HG02938 (cell line): ENCODE measurements at regions not wholly inside any gene's neighbourhood (a gene's known extent, or its start where the extent isn't known, plus 50 kb on each side); places are given as distances from the start of the nearest gene placed in this dataset.
"Not testable (repeated sequence)": the region's sequence is repeated elsewhere in the genome, so short reads cannot be mapped to it uniquely, and the experiment has no call there.

ENCODE experiments used
- ATAC-seq: cut with Tn5 transposase; IDR thresholded peaks from one replicate; pipeline ENCODE4 v1.9.1; 2021; ENCODE audit warnings: mild to moderate bottlenecking, moderate library complexity; ENCODE audit not compliant: unreplicated experiment

- ATAC-seq = no peak
These were observed 205.7 kb downstream of the TOMM20 start for GRCh38 chr1:234922987-234923386.

- no peak for ATAC-seq
These were observed 207.2 kb downstream of the TOMM20 start for GRCh38 chr1:234921266-234922062.

- ATAC-seq = no peak
These were observed 207.8 kb downstream of the TOMM20 start for GRCh38 chr1:234920843-234921140.

GRCh38 chr1:234920136-234920842 is 208.3 kb downstream of the TOMM20 start:
- no peak for ATAC-seq

- no peak for ATAC-seq
These were observed 209.5 kb downstream of the TOMM20 start for GRCh38 chr1:234918961-234919761.

- no peak for ATAC-seq
These were observed 210.3 kb downstream of the TOMM20 start for GRCh38 chr1:234918181-234918841.

GRCh38 chr1:234917495-234918180 is 211.0 kb downstream of the TOMM20 start:
- no peak for ATAC-seq

- no peak for ATAC-seq
These were observed 211.8 kb downstream of the TOMM20 start for GRCh38 chr1:234916840-234917239.

- ATAC-seq = no peak
These were observed 212.5 kb downstream of the TOMM20 start for GRCh38 chr1:234915924-234916675.

- no peak for ATAC-seq
These were observed 213.9 kb downstream of the TOMM20 start for GRCh38 chr1:234914606-234915290.

GRCh38 chr1:234913771-234914170 is 214.9 kb downstream of the TOMM20 start:
- ATAC-seq = no peak

- ATAC-seq = no peak
These were observed 215.4 kb downstream of the TOMM20 start for GRCh38 chr1:234913278-234913649.

GRCh38 chr1:234912548-234913277 is 215.9 kb downstream of the TOMM20 start:
- ATAC-seq = no peak

- ATAC-seq = no peak
These were observed 216.8 kb downstream of the TOMM20 start for GRCh38 chr1:234911787-234912186.

GRCh38 chr1:234911136-234911535 is 217.5 kb downstream of the TOMM20 start:
- not testable (repeated sequence) for ATAC-seq

- ATAC-seq = no peak
These were observed 218.8 kb downstream of the TOMM20 start for GRCh38 chr1:234909851-234910250.

- ATAC-seq = no peak
These were observed 219.3 kb downstream of the TOMM20 start for GRCh38 chr1:234909307-234909810.

GRCh38 chr1:234908571-234908970 is 220.1 kb downstream of the TOMM20 start:
- ATAC-seq = no peak
